ENCODE measurements at regions not wholly inside any gene's neighbourhood (a gene's known extent, or its start where the extent isn't known, plus 50 kb on each side); places are given as distances from the start of the nearest gene placed in this dataset.

DNA sequence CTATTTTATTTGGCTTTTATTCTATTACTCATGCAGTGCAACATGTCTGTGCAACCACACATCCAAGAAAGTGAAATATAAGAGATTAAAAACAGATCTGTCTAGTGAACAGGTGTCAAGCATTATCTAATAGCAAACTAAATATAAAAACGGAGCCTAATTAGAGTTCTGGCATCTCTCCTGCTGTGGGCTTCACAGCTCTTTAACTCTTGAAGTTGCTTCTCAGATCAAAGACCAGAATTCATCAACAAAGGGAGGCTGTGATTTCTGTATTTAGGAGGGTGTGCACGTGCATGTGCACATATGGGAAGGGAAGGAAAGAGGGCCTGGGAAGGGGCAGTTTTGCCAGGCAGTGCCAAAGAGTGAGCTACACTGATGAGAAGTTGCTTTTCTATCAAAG lies 81.0 kb downstream of the MIS18A start (continued):
- TF ChIP-seq PRDM10 (IDR thresholded peaks at IDR 0.05; ENCODE audit: partially characterized antibody): no peak

DNA sequence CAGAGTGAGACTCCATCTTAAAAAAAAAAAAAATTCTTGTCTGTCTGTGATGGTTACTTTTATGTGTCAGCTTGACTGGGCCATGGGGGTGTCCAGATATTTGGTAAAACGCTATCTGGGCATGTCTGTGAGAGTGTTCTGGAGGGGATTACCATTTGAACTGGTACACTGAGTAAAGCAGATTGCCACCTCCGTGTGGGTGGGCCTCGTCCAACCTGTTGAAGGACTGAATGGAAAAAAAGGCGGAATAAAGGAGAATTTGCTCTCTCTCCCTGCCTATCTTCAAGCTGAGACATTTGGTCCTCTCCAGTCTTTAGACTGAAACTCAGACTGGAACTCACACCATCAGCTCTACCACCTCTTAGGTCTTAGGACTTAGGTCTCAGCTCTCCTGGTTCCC lies 82.8 kb downstream of the MIS18A start:
- Histone ChIP-seq H3K9me1 (ENCODE audit: control insufficient read depth, insufficient read depth, low read length) (no peaks in the 10 kb centered on the region), H3K4me1 (replicated peaks in 1 of 2; ENCODE audit: control insufficient read depth in 2 of 2, insufficient read depth in 2 of 2, low read length in 2 of 2) (no peaks in the 10 kb centered on the region), H4K20me1 (replicated peaks; ENCODE audit: control insufficient read depth, insufficient read depth, low read length) (no peaks in the 10 kb centered on the region), H3K27ac (ENCODE audit: extremely low read depth, low read depth, low read length) (no peak overlapping the region), H3K27me3 (ENCODE audit: control insufficient read depth in 2 of 2, insufficient read depth in 2 of 2, low read length in 2 of 2) (peaks cover 15 to 35% of the 10 kb centered on the region in 2 experiments; a peak in 4 of 5 replicates), H3K9me3 (replicated peaks; ENCODE audit: control insufficient read depth, insufficient read depth, low read depth, low read length) (no peaks in the 10 kb centered on the region), H3K4me3 (no peak overlapping the region), H3K79me2 (ENCODE audit: control insufficient read depth, insufficient read depth, low read length) (no peaks in the 10 kb centered on the region), H3K4me2 (ENCODE audit: insufficient read depth, low read length) (no peak overlapping the region), H2AFZ (ENCODE audit: low read depth, low read length) (no peak overlapping the region), H3K36me3 (ENCODE audit: control insufficient read depth, insufficient read depth, low read length) (no peaks in the 10 kb centered on the region), H3K9ac (ENCODE audit: insufficient read depth in 1 of 2, low read depth in 2 of 2, low read length in 2 of 2) (no peak overlapping the region)
- no peak for TF ChIP-seq RNF219 (CRISPR knock-in tag; IDR thresholded peaks at IDR 0.05)
- peak; percentile 87 for TF ChIP-seq ZNF134 (CRISPR knock-in tag; conservative IDR thresholded peaks at IDR 0.05)
- ATAC-seq (no peak), FAIRE-seq (no peak), DNase-seq (ENCODE audit: extremely low read depth in 1 of 4, low spot score in 3 of 4) (no peak)
- WGBS (ENCODE audit: insufficient coverage, low coverage, missing lambda C conversion rate): 0% methylated on average over 4 of the region's 4 CpGs
- in situ Hi-C loops (cut with MboI): no loop called here
- ChIA-PET CTCF (ENCODE audit: low intra/inter-chr PET ratio) (no interaction called here), POLR2A (interaction anchor here (0.6 kb wide), 1 partner anchor 389 kb away, joined by 3 read pairs; no protein-coding TSS in a partner anchor)
- intact Hi-C loops (cut with micrococcal nuclease): no loop called here
- BruUV-seq (replicated peaks): no TSS peak
